Thyroid gland (tissue), 4 donors: ENCODE measurements at regions not wholly inside any gene's neighbourhood (a gene's known extent, or its start where the extent isn't known, plus 50 kb on each side); places are given as distances from the start of the nearest gene placed in this dataset.

Experiments used
- CTCF ChIP-seq, 6 experiments: fragments of 200-600 bp in 3 of 6; fragments of 450-650 bp in 3 of 6; sonication (generic) in 3 of 6; IDR thresholded peaks; one replicate each; pipeline ENCODE4 v1.5.1; 2016 to 2019; ENCODE audit warnings: antibody characterized with exemption in 6 of 6, mild to moderate bottlenecking in 2 of 6, inconsistent platforms in 1 of 6, moderate library complexity in 1 of 6
- POLR2A ChIP-seq, 2 donors: fragments of 450-650 bp; IDR thresholded peaks; one replicate each; pipeline ENCODE4 v1.6.1; 2017; ENCODE audit warnings: antibody characterized with exemption in 2 of 2, mild to moderate bottlenecking in 2 of 2, moderate library complexity in 1 of 2

GRCh38 chrX:69424910-69425309 lies 79.2 kb upstream of the NALF2 start:
- TF ChIP-seq CTCF (IDR thresholded peaks at IDR 0.05) (no peak), POLR2A (IDR thresholded peaks at IDR 0.05) (no peak)
